Colon (tissue), 2 donors: ENCODE measurements at regions not wholly inside any gene's neighbourhood (a gene's known extent, or its start where the extent isn't known, plus 50 kb on each side); places are given as distances from the start of the nearest gene placed in this dataset.
"Not testable (repeated sequence)": the region's sequence is repeated elsewhere in the genome, so short reads cannot be mapped to it uniquely, and the experiment has no call there.

Experiments used
- FAIRE-seq: peaks from 2 replicates; lab custom pipeline; 2012; peaks lifted over from hg19 to GRCh38; lab: Jason Lieb, UNC
- donor health status: control.
- donor health status: control.

GRCh38 chr9:129545876-129546275 lies 75.0 kb downstream of the C9orf50 start:
- FAIRE-seq = not testable (repeated sequence)

- FAIRE-seq = no peak
These were observed 76.1 kb downstream of the C9orf50 start for GRCh38 chr9:129544761-129545160.

- no peak for FAIRE-seq
These were observed 78.2 kb downstream of the C9orf50 start for GRCh38 chr9:129542741-129543140.

- no peak for FAIRE-seq
These were observed 79.6 kb downstream of the C9orf50 start for GRCh38 chr9:129541270-129541669.

GRCh38 chr9:129539446-129539845 lies 81.5 kb downstream of the C9orf50 start:
- no peak for FAIRE-seq

- not testable (repeated sequence) for FAIRE-seq
These were observed 89.0 kb downstream of the C9orf50 start for GRCh38 chr9:129531860-129532402.

GRCh38 chr9:129527955-129528354 lies 92.9 kb downstream of the C9orf50 start:
- FAIRE-seq = not testable (repeated sequence)

GRCh38 chr9:129525656-129526196 lies 95.2 kb downstream of the C9orf50 start:
- no peak for FAIRE-seq

- FAIRE-seq = no peak
These were observed 96.2 kb downstream of the C9orf50 start for GRCh38 chr9:129524582-129525270.

GRCh38 chr9:129523943-129524581 lies 96.8 kb downstream of the C9orf50 start:
- FAIRE-seq = no peak

GRCh38 chr9:129522351-129522750 lies 98.5 kb downstream of the C9orf50 start:
- FAIRE-seq = no peak

GRCh38 chr9:129520082-129520481 lies 100.8 kb downstream of the C9orf50 start:
- FAIRE-seq = no peak

- FAIRE-seq = no peak
These were observed 102.8 kb downstream of the C9orf50 start for GRCh38 chr9:129518074-129518473.

GRCh38 chr9:129517006-129517405 lies 103.9 kb downstream of the C9orf50 start:
- FAIRE-seq = no peak

GRCh38 chr9:129514891-129515290 lies 106.0 kb downstream of the C9orf50 start:
- no peak for FAIRE-seq

- no peak for FAIRE-seq
These were observed 106.4 kb downstream of the C9orf50 start for GRCh38 chr9:129514497-129514867.

GRCh38 chr9:129513856-129514496 lies 106.9 kb downstream of the C9orf50 start:
- no peak for FAIRE-seq

GRCh38 chr9:129513282-129513681 lies 107.6 kb downstream of the C9orf50 start:
- no peak for FAIRE-seq

GRCh38 chr9:129511285-129511900 lies 109.5 kb downstream of the C9orf50 start:
- no peak for FAIRE-seq

- FAIRE-seq = no peak
These were observed 111.4 kb downstream of the C9orf50 start for GRCh38 chr9:129509533-129509928.

GRCh38 chr9:129507805-129508204 lies 113.1 kb downstream of the C9orf50 start:
- no peak for FAIRE-seq

GRCh38 chr9:129506892-129507291 lies 114.0 kb downstream of the C9orf50 start:
- no peak for FAIRE-seq
